Peyer's patch (tissue), 4 donors: ENCODE measurements at regions not wholly inside any gene's neighbourhood (a gene's known extent, or its start where the extent isn't known, plus 50 kb on each side); places are given as distances from the start of the nearest gene placed in this dataset.

ENCODE experiments used
- DNase-seq, 3 donors: peaks; one replicate each; pipeline ENCODE4 v3.0.0-alpha.2; 2017 to 2019
- H3K27ac ChIP-seq, 4 donors: fragments of 200-600 bp; sonication (generic); one replicate each; pipeline ENCODE4 v1.5.1; 2016 to 2019
- H3K27me3 ChIP-seq, 2 donors: fragments of 200-600 bp; sonication (generic); one replicate each; pipeline ENCODE4 v1.5.1; 2019
- H3K36me3 ChIP-seq, 3 donors: fragments of 200-600 bp; sonication (generic); one replicate each; pipeline ENCODE4 v1.5.1; 2016 to 2019
- H3K4me1 ChIP-seq, 4 donors: fragments of 200-600 bp; sonication (generic); one replicate each; pipeline ENCODE4 v1.5.1; 2016 to 2019
- H3K4me3 ChIP-seq, 4 donors: fragments of 200-600 bp; sonication (generic); 1 replicate in 3 of 4; 2 replicates in 1 of 4; pipeline ENCODE4 v1.5.1; 2016 to 2019; ENCODE audit warnings: mild to moderate bottlenecking in 1 of 4
- H3K9me3 ChIP-seq, 4 donors: fragments of 200-600 bp; sonication (generic); one replicate each; pipeline ENCODE4 v1.5.1; 2016 to 2019; ENCODE audit warnings: mild to moderate bottlenecking in 1 of 4
- POLR2A ChIP-seq, 2 donors: fragments of 450-650 bp; IDR thresholded peaks; one replicate each; pipeline ENCODE4 v1.5.1; 2017; ENCODE audit warnings: antibody characterized with exemption in 2 of 2, mild to moderate bottlenecking in 2 of 2, moderate library complexity in 2 of 2
- TF ChIP-seq, protein P1 (sequence below), 6 experiments: fragments of 450-650 bp in 4 of 6; fragments of 200-600 bp in 2 of 6; sonication (generic) in 1 of 6; IDR thresholded peaks; one replicate each; pipeline ENCODE4 v1.5.1; 2017 to 2019; ENCODE audit warnings: antibody characterized with exemption in 6 of 6, mild to moderate bottlenecking in 3 of 6, moderate library complexity in 1 of 6

- DNase-seq = no peak
- no peaks in the 10 kb centered on the region for H3K9me3 ChIP-seq
- TF ChIP-seq POLR2A (IDR thresholded peaks at IDR 0.05) = no peak
- TF ChIP-seq, protein P1, sequence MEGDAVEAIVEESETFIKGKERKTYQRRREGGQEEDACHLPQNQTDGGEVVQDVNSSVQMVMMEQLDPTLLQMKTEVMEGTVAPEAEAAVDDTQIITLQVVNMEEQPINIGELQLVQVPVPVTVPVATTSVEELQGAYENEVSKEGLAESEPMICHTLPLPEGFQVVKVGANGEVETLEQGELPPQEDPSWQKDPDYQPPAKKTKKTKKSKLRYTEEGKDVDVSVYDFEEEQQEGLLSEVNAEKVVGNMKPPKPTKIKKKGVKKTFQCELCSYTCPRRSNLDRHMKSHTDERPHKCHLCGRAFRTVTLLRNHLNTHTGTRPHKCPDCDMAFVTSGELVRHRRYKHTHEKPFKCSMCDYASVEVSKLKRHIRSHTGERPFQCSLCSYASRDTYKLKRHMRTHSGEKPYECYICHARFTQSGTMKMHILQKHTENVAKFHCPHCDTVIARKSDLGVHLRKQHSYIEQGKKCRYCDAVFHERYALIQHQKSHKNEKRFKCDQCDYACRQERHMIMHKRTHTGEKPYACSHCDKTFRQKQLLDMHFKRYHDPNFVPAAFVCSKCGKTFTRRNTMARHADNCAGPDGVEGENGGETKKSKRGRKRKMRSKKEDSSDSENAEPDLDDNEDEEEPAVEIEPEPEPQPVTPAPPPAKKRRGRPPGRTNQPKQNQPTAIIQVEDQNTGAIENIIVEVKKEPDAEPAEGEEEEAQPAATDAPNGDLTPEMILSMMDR (IDR thresholded peaks at IDR 0.05) = no peak
- H3K36me3 ChIP-seq = no peaks in the 10 kb centered on the region
- H3K27ac ChIP-seq = no peak overlapping the region
- H3K27me3 ChIP-seq = no peaks in the 10 kb centered on the region
- no peak overlapping the region for H3K4me3 ChIP-seq
- H3K4me1 ChIP-seq = no peaks in the 10 kb centered on the region
Observed at GRCh38 chr5:26622947-26623346, 415.4 kb downstream of the CDH9 start.

DNA sequence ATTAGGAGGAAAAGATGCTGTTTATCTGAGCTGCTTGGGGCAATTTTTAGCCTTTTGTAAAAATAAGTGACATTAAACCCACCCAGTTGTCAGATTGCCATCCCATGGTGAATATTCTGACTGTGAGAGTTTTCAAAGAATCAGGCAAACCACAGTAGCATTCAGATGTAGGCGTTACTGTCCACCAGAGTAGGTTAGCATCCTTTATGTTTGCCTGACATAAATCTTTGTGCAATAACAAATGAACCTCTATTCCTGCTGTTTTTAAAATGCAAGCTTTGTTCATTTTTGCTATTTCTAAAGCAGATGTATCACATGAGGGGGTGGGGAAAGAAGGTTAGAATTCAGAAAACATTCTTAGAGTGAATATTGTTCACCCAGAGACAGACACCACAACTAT, 427.8 kb downstream of the CDH9 start:
- no peak for DNase-seq
- TF ChIP-seq, protein P1 (IDR thresholded peaks at IDR 0.05) = no peak
- TF ChIP-seq POLR2A (IDR thresholded peaks at IDR 0.05) = no peak
- H3K4me1 ChIP-seq = no peaks in the 10 kb centered on the region
- no peak overlapping the region for H3K27ac ChIP-seq
- no peak overlapping the region for H3K4me3 ChIP-seq
- H3K36me3 ChIP-seq = no peaks in the 10 kb centered on the region
- H3K9me3 ChIP-seq = no peaks in the 10 kb centered on the region
- no peaks in the 10 kb centered on the region for H3K27me3 ChIP-seq

- Histone ChIP-seq H3K9me3 (no peaks in the 10 kb centered on the region), H3K27ac (no peak overlapping the region), H3K27me3 (no peaks in the 10 kb centered on the region), H3K4me1 (no peaks in the 10 kb centered on the region), H3K4me3 (no peak overlapping the region), H3K36me3 (no peaks in the 10 kb centered on the region)
- DNase-seq = no peak
- no peak for TF ChIP-seq POLR2A (IDR thresholded peaks at IDR 0.05)
- TF ChIP-seq, protein P1 (IDR thresholded peaks at IDR 0.05) = no peak
Observed at GRCh38 chr5:26601563-26601962, 436.8 kb downstream of the CDH9 start.

GRCh38 chr5:26582350-26583045, 455.9 kb downstream of the CDH9 start:
- TF ChIP-seq, protein P1 (IDR thresholded peaks at IDR 0.05) = no peak
- no peak for TF ChIP-seq POLR2A (IDR thresholded peaks at IDR 0.05)
- no peak overlapping the region for H3K27ac ChIP-seq

DNA sequence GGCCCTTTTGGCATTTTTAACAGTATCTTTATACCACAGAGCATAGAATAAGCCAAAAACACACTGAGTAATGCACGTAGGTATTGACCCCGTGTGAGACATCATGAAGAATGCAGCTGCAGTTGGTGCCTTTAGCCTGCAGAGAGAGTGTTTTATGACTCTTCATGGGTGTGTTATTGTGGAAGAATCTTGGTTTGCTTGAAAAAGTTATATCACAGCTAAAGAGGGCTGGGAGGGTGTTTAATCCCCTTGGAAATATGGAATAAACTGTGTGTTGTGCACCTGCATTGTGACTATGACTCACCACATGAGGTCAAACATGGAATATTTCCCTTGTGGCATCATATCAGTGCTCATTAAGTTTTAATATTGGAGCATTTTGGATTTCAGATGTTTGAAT, 458.7 kb downstream of the CDH9 start:
- Histone ChIP-seq H3K36me3 (no peaks in the 10 kb centered on the region), H3K27me3 (no peaks in the 10 kb centered on the region), H3K4me3 (no peak overlapping the region), H3K27ac (no peak overlapping the region), H3K4me1 (no peaks in the 10 kb centered on the region), H3K9me3 (no peaks in the 10 kb centered on the region)
- TF ChIP-seq POLR2A (IDR thresholded peaks at IDR 0.05) = no peak
- TF ChIP-seq, protein P1 (IDR thresholded peaks at IDR 0.05) = no peak
- DNase-seq = no peak

More at GRCh38 chr5:26582350-26583045, 455.9 kb downstream of the CDH9 start:
- Histone ChIP-seq H3K4me1 (no peaks in the 10 kb centered on the region), H3K36me3 (no peaks in the 10 kb centered on the region), H3K27me3 (no peaks in the 10 kb centered on the region), H3K9me3 (no peaks in the 10 kb centered on the region), H3K4me3 (no peak overlapping the region)
- no peak for DNase-seq
